ENCODE measurements at regions not wholly inside any gene's neighbourhood (a gene's known extent, or its start where the extent isn't known, plus 50 kb on each side); places are given as distances from the start of the nearest gene placed in this dataset.

GRCh38 chr1:82728206-82728605 is 927.5 kb downstream of the ADGRL2 start:
- Histone ChIP-seq H3K9me2 (replicated peaks; ENCODE audit: control insufficient read depth, low read length) (no peaks in the 10 kb centered on the region), H3K9me3 (ENCODE audit: control insufficient read depth, insufficient read depth, low read length) (no peaks in the 10 kb centered on the region), H4K20me1 (ENCODE audit: control insufficient read depth, insufficient read depth, low read depth, low read length) (no peaks in the 10 kb centered on the region), H3K27me3 (ENCODE audit: control insufficient read depth, low read length) (no peaks in the 10 kb centered on the region), H3K79me2 (ENCODE audit: control insufficient read depth, low read length) (no peaks in the 10 kb centered on the region), H3F3A (ENCODE audit: control insufficient read depth, insufficient read depth) (no peaks in the 10 kb centered on the region), H3K4me3 (ENCODE audit: low read length) (no peak overlapping the region), H3K27ac (ENCODE audit: low read depth, low read length) (no peak overlapping the region), H3K4me2 (ENCODE audit: low read length) (no peak overlapping the region), H3K4me1 (ENCODE audit: control insufficient read depth, low read length) (no peaks in the 10 kb centered on the region), H3K36me3 (ENCODE audit: control insufficient read depth, low read length) (no peaks in the 10 kb centered on the region)
- TF ChIP-seq CTCF (IDR thresholded peaks at IDR 0.05; ENCODE audit: low read depth, low read length, poor library complexity, severe bottlenecking) = no peak
- TF ChIP-seq EZH2phosphoT487 (IDR thresholded peaks at IDR 0.05; ENCODE audit: borderline replicate concordance, low read length) = no peak

- TF ChIP-seq EZH2phosphoT487 (IDR thresholded peaks at IDR 0.05; ENCODE audit: borderline replicate concordance, low read length) (no peak), CTCF (IDR thresholded peaks at IDR 0.05; ENCODE audit: low read depth, low read length, poor library complexity, severe bottlenecking) (no peak)
- no peak overlapping the region for H3K4me2 ChIP-seq (ENCODE audit: low read length)
- H3K79me2 ChIP-seq (ENCODE audit: control insufficient read depth, low read length) = no peaks in the 10 kb centered on the region
- H3K27me3 ChIP-seq (ENCODE audit: control insufficient read depth, low read length) = no peaks in the 10 kb centered on the region
- no peaks in the 10 kb centered on the region for H3K36me3 ChIP-seq (ENCODE audit: control insufficient read depth, low read length)
- H3K9me3 ChIP-seq (ENCODE audit: control insufficient read depth, insufficient read depth, low read length) = no peaks in the 10 kb centered on the region
- no peak overlapping the region for H3K4me3 ChIP-seq (ENCODE audit: low read length)
- no peaks in the 10 kb centered on the region for H3K9me2 ChIP-seq (replicated peaks; ENCODE audit: control insufficient read depth, low read length)
- H3K4me1 ChIP-seq (ENCODE audit: control insufficient read depth, low read length) = no peaks in the 10 kb centered on the region
- no peaks in the 10 kb centered on the region for H4K20me1 ChIP-seq (ENCODE audit: control insufficient read depth, insufficient read depth, low read depth, low read length)
- H3F3A ChIP-seq (ENCODE audit: control insufficient read depth, insufficient read depth) = no peaks in the 10 kb centered on the region
- no peak overlapping the region for H3K27ac ChIP-seq (ENCODE audit: low read depth, low read length)
Measured at GRCh38 chr1:82724246-82724645, 923.5 kb downstream of the ADGRL2 start.

- H3K36me3 ChIP-seq (ENCODE audit: control insufficient read depth, low read length) = no peaks in the 10 kb centered on the region
- no peaks in the 10 kb centered on the region for H4K20me1 ChIP-seq (ENCODE audit: control insufficient read depth, insufficient read depth, low read depth, low read length)
- H3K4me2 ChIP-seq (ENCODE audit: low read length) = no peak overlapping the region
- H3K9me2 ChIP-seq (replicated peaks; ENCODE audit: control insufficient read depth, low read length) = no peaks in the 10 kb centered on the region
- TF ChIP-seq CTCF (IDR thresholded peaks at IDR 0.05; ENCODE audit: low read depth, low read length, poor library complexity, severe bottlenecking) (no peak), EZH2phosphoT487 (IDR thresholded peaks at IDR 0.05; ENCODE audit: borderline replicate concordance, low read length) (no peak)
- no peak overlapping the region for H3K27ac ChIP-seq (ENCODE audit: low read depth, low read length)
- H3K79me2 ChIP-seq (ENCODE audit: control insufficient read depth, low read length) = no peaks in the 10 kb centered on the region
- no peaks in the 10 kb centered on the region for H3F3A ChIP-seq (ENCODE audit: control insufficient read depth, insufficient read depth)
- no peak overlapping the region for H3K4me3 ChIP-seq (ENCODE audit: low read length)
- H3K27me3 ChIP-seq (ENCODE audit: control insufficient read depth, low read length) = no peaks in the 10 kb centered on the region
- no peaks in the 10 kb centered on the region for H3K9me3 ChIP-seq (ENCODE audit: control insufficient read depth, insufficient read depth, low read length)
- H3K4me1 ChIP-seq (ENCODE audit: control insufficient read depth, low read length) = no peaks in the 10 kb centered on the region
Measured at GRCh38 chr1:82722608-82723007, 921.9 kb downstream of the ADGRL2 start.

GRCh38 chr1:82721702-82722101 is 921.0 kb downstream of the ADGRL2 start:
- Histone ChIP-seq H3K36me3 (ENCODE audit: control insufficient read depth, low read length) (no peaks in the 10 kb centered on the region), H3K4me2 (ENCODE audit: low read length) (no peak overlapping the region), H3K79me2 (ENCODE audit: control insufficient read depth, low read length) (no peaks in the 10 kb centered on the region), H3K4me3 (ENCODE audit: low read length) (no peak overlapping the region), H3K27me3 (ENCODE audit: control insufficient read depth, low read length) (no peaks in the 10 kb centered on the region), H3K27ac (ENCODE audit: low read depth, low read length) (no peak overlapping the region), H3K9me2 (replicated peaks; ENCODE audit: control insufficient read depth, low read length) (no peaks in the 10 kb centered on the region), H3F3A (ENCODE audit: control insufficient read depth, insufficient read depth) (no peaks in the 10 kb centered on the region), H3K4me1 (ENCODE audit: control insufficient read depth, low read length) (no peaks in the 10 kb centered on the region), H4K20me1 (ENCODE audit: control insufficient read depth, insufficient read depth, low read depth, low read length) (no peaks in the 10 kb centered on the region), H3K9me3 (ENCODE audit: control insufficient read depth, insufficient read depth, low read length) (no peaks in the 10 kb centered on the region)
- TF ChIP-seq EZH2phosphoT487 (IDR thresholded peaks at IDR 0.05; ENCODE audit: borderline replicate concordance, low read length) = no peak
